Hematopoietic multipotent progenitor cell treated with erythropoietin and hydrocortisone succinate and interleukin-3 and kit ligand, for 4 days (in vitro differentiated cells): ENCODE measurements at regions not wholly inside any gene's neighbourhood (a gene's known extent, or its start where the extent isn't known, plus 50 kb on each side); places are given as distances from the start of the nearest gene placed in this dataset.
"Not testable (repeated sequence)": the region's sequence is repeated elsewhere in the genome, so short reads cannot be mapped to it uniquely, and the experiment has no call there.

Experiments used
- DNase-seq: peaks from one replicate; pipeline ENCODE4 v3.0.0-alpha.2; 2015

DNA sequence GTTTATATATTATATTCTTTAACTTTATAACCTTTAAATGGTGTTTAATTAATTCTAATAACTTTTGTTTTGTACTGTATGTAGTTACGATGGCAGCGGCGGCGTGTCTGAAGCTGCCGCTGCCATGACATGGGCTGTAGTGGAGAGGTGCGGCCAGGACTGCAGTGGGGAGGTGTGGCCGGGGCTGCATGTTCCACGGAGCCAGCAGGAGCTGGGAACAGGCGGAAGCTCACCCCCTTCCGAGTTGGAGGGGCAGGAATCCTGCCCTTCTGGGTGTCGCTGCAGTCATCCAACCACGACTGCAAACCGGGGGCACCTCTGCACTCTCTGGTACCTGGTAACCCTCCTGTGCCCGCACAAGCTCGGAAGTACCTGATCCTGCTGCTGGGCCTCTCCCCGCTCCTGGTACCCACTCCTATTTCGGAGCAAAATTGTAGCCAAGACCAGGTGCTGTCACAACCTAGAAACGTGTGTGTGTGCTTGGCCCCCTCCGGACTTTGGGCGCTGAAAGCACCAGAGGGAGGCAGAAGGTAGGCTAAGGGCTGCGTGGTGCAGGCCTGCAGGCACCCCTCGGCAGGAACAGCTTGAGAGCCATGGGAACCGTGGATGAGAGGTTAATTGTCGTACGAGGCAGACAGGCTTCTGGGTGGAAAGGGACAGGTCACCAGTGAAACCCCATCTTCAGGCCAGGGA, 1329.7 kb upstream of the SLC39A10 start:
- no peak for DNase-seq

DNA sequence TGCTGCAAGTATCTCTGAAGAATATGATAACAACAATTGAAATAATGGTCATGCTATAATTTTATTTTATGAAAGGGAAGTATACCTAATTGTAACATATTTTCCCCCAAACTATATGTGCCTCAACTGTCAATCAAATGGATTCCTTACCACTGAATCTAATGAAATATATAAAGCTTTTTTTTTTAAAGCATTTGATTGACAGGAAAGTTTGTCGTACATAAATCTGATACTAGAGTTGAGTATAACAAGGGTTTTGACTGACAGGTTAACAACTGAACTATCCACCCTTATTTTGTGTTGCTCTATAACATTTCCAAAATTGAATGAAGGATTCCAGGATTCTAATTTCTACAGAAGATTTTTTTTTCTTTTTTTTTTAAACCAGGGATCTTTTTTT, 1333.3 kb upstream of the SLC39A10 start:
- no peak for DNase-seq

DNA sequence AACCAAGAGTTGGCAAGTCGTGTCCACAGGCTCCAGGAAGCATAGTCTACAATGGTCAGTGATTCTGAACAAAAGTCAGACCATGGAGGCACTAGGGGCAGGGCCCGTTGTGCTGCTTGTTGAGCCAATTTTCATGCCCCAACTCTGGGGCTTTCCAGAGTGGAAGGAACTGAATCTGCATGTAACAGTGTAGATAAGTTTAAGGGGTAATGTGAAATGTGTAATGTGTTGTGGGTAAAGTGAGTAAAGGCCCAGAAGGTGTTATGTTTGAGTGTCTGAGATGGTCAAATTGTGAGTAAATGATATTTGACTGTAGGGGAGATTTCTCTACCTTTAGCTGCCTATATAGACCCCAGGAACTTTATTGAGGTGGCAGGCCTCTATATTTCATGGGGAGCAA, 1336.5 kb upstream of the SLC39A10 start:
- DNase-seq, result no peak

DNA sequence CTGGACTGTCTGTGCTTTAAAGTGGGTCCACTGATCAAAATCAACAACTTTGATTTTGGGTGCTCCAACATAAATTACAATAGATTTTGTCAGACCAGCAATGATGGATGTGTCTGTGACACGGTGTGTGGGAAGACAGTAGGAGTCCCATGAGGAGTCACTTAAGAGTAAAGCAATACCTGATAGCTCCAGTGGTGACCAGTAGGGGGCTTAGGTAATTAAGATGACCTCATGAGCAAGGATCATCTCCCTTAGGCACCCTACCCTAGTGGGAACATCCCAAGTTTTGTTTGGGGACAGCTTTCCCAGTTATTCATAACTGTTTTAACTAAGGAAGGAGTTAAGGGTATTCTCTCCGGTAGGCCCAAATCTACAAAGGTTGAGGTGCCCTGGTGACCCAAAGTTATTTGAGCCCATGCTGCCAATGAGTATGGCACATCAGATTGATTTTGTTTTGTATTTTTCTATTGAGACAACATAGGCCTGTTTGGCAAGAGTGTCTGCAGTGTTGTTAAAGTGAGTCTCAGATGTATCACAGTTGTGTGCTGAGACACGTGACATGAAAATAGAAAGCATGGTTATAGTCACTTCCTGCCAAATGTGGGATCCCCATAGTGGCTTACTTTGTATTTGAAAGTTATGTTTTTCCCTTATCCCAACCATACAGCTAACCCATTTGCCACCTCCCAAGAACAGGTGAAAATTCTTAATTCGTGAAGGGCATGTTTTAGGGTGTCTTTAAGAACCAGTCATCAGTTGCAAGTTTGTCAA, 1337.6 kb upstream of the SLC39A10 start:
- peak; percentile 23 for DNase-seq

DNA sequence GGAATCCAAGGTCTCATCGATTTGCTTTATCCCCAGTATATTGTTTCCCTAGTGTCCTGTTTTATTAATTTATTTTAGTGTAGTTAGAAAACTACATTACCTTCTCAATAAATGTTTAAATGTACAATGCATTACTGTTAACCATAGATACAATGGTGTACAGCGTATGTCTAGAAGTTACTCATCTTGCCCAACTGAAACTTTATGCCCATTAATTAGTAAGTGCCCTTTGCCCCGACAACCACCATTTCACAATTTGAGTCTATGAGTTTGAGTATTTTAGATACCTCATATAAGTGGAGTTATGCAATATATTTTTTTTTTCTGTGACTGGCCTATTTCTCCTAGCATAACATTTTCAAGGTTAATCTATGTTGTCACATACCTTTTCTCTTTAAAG, 1343.0 kb upstream of the SLC39A10 start:
- no peak for DNase-seq

DNA sequence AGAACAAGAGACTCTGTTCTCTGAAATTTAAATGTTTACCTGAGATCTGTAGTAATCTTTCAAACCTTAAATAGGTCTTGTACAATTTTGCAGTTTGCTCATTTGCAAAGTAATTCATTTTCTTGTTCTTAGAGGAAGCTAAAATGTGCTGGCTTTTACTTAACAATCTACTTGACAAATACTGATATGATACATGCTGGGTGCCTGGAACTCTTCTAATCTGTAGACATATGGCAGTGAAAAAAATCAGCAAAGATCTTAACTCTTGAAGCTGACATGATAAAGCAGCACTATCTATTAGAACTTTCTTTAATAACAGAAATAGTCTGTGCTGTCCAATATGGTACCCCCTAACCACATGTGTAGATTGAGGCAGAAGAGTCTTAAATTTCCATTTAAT, 1352.8 kb upstream of the SLC39A10 start:
- DNase-seq, result no peak

DNA sequence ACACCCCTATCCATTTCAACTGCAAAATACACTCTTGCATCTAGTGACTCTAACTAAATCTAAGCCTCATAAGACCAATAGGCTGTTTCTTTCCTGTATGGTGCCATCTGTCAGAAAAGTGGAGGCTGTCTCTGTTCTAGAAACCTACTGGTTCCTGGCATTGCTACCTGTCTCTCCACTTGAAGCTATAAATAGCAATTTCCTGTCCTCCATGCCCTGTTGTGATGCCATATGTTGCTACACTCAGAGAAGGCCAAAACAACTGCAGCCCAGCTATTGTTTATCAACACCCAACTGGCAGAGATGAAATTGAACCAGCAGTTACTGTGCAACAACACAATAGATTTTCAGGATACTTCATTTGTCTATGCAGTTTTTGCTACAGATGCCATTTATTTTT, 1355.1 kb upstream of the SLC39A10 start:
- no peak for DNase-seq

DNA sequence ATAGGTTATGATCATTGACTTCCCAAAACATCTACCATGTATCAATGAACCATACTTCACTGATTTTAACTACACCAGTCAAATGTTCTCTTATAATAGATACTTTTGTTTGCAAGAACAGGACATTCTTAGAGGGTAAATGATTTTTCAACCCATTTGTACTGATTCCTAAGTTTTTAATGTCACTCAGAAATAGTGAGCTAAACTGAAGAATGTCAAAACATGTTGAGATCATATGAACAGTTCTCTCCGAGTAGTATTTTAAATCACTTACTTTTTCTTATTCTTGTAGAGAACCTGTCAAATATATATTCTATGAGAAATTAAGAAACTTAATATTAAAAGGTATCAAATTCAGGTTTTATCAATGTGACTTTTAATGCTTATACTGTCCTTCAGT, 1362.9 kb upstream of the SLC39A10 start:
- DNase-seq, result no peak

DNA sequence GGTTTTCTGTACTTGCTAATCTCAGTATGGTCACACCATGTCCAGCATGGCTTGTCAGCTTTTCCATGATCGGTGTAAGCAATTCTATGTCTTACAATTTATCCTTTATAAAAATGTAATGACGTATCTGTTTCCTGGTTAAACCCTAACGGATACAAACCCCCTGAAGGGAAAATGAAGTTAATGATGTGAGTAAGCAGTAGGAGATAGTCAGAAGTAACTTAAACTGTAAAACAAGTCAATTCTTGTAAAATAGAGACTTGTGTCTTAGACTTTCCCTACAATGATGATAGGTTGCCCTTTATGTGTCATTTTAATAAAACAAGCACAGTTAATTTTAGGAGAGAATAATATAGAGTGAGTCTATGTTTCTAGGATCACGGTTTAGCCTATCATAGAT, 1365.9 kb upstream of the SLC39A10 start:
- no peak for DNase-seq

DNA sequence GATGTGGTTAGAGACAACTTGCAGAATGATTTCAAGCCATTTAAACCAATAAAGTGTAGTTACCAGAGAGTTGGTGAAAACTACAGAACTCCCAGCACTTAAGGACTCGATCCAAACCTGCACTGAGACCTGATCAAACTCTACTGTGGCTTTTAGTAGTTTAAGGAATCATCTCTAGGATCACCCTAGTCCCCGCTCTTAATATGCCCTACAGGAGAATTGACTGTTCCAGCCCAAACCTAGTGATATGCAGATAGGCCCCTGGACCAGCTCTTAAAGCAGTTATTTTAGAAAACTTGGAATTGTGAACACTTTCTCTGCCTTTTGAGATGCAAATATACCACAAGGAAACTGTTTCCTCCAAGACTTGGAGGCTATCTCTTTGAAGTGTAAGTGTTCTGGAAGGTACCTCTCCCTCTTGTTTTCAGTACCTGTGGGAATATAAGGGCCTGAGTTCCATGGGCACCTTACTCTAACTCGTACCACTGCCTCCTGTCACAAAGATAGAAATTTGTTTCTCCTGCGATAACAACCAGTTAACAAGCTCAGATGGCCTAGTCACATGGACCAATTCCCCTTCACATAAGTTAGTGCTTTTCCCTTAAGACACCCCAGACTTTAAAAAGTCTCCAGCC, 1367.2 kb upstream of the SLC39A10 start:
- no peak for DNase-seq

DNA sequence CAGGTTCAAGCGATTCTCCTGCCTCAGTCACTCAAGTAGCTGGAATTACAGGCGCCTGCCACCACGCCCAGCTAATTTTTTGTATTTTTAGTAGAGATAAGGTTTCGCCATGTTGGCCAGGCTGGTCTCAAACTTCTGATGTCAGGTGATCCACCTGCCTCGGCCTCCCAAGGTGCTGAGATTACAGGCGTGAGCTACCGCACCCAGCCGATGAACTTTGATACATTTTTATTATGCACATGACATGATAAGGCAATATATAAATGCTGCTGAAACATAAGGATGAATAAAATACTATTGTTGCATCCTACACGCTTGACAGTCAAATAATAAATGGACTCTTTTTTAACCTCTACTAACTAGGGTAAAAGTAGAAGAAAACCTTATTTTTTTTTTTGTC, 1380.4 kb upstream of the SLC39A10 start:
- not testable (repeated sequence) for DNase-seq

DNA sequence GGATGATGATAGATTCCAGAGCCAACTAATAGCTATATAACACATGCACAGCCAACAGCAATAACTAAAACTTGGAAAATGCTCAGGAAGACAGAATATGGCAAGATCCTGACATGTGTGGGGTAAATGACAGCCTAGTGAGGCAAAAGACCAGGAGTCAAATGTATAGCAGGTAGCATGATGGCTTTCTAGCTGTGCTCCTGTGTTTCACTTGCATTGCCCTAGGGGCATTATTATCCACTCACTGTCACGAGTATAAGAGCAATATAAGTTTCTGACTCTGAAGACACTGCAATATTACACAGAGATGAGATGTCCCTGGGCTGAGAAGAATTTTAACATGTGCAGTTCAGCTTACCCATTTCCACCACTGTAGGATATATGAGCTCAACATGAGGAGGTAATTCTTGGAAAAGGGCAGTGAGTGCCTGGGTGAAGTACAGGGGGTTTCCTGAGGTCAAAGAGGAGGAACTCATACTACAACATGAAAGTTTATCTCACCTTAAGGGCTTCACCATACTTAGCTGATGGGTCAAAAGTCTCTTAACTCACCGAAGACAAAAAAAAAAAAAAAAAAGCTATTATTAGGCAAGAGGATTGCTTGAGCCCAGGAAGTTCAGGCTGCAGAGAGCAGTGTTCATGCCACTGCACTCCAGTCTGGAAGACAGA, 1385.6 kb upstream of the SLC39A10 start:
- DNase-seq, result no peak

DNA sequence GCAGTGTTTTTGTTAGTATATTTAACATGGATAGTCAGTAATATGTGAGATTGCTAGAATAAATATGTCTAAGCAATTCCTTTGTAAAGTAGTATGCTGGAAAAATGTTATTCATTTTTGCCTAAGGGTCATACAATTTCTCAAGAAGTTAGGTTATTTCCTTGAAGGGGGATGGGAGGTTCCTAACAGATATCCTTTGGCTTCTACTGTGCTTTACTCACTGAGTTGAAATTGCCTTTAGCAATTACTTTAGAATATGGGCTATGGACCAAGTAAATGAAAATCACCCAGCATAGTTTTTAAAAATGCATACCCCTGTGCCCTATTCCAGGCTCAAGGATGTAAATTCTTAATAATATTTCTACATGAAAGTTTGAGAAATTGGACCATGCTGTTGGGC, 1386.4 kb upstream of the SLC39A10 start:
- DNase-seq, result no peak

DNA sequence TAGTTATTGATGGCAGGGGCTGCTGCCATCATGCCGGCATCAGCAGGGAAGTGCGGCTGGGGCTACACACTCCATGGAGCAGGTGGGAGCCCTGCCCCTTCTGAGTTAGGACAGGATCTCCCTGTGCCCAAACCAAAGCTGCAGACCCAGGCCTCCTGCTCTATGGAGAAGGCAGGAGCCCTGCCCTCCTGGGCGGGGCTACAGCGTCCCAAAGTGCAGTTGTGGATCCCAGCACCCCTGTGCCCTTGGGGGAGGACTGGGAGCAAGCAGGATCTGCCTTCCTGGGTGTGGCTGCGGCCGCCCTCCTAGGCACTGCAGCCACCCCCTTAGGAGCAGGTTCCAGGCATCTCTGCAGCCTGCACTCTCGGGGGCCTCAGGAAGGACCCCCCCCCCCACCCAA, 1392.4 kb upstream of the SLC39A10 start:
- no peak for DNase-seq

DNA sequence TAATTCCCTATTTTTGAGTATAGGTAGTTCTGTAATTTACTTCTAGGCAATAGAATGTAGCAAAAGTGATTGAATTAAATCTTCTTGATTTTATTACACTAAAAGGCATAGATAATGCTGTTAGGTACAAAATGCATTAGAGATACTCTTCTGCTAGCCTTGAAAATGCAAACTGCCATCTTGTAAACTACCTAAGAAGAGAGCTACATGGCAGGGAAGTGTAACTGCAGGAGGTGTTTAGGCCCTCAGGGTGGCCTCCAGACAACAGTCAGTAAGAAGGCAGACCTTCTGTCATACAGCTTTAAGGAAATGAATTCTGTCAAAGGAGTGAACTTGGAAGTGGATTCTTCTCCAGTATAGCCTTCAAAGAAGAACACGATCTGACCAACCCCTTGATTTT, 1396.8 kb upstream of the SLC39A10 start:
- DNase-seq, result no peak

DNA sequence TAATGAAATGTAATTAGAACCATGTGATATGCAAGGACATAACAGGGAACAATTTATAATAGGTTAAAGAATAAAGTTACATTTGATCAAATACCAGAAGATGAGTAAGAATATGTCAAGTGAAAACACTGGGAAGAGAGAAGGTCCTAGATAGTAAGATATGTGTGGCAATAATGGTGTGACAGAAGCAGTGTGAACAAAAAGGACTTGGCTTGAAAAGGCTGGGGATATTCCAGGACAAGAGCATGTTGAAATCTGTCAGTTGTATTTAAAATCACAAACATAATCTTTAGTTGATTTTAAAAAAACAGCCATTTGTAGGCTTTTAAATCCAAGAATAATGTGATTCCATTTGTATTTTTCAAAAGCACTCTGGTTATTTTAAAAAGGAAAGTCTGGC, 1399.9 kb upstream of the SLC39A10 start:
- no peak for DNase-seq

DNA sequence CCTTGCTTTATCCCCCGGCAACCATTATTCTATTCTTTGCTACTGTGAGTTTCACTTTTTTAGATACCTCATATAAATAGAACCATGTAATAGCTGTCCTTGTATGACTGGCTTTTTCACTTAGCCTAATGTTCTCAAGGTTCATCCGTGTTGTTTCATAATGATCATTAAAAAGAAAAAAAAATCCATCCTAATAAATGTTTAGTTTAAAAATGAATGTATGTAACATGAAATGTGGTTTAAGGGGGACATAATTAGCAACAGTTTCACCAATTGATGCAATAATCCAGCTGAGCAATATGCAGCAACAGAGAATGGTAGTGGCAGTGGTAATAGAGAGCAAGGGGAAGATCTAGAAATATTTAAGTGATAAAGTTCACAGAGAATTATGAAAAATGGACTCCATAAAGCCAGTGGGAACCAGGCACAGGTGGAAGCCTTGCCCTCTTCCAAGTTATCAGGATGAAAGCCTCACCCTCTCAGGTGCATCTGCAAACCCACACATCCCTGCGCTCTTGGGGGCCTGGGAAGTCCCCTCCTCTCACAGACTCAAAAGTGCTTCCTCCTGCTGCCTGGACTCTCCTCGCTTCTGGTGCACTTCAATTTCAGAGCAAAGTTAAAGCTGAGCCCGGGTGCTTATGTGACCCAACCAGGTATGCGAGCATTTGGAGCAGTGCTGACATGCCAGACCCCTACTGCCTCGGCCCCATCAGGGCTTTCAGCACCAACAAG, 1403.3 kb upstream of the SLC39A10 start:
- no peak for DNase-seq

DNA sequence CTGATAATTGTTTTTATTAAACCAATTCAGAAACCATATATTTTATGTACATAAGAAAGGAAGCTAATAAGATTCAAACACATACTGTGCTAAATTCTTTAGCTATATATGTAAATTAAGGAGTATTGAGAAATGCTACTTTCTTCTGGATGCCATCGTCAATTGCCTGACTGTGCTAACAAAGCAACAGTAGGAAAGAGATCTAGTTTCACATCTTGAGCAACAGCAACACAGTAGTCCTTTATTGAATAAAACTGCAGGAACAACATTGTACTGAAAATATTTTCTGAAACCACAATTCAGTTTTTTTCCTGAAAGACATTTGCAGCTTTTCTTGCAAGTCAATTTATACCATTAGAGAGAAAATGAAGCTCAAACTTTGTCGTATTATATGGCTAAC, 1404.9 kb upstream of the SLC39A10 start:
- no peak for DNase-seq

DNA sequence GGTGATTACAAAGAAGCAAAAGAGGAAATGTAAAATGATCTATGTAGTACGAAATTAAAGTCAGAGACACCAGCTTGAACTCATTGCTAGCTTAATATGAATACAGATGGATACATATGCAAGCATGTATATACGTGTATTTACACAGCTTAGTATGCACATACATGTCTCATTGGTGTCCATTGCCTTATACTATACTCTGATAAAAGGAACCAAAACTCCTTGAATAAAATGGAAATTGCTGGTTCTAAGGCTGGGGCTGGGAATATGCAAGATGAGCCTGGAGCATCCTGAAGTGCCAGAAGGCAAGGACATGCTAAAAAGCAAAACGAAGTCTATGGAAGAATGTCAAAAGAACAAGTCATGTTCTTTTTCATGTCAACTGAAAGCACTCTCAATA, 1424.4 kb upstream of the SLC39A10 start:
- DNase-seq, result no peak

DNA sequence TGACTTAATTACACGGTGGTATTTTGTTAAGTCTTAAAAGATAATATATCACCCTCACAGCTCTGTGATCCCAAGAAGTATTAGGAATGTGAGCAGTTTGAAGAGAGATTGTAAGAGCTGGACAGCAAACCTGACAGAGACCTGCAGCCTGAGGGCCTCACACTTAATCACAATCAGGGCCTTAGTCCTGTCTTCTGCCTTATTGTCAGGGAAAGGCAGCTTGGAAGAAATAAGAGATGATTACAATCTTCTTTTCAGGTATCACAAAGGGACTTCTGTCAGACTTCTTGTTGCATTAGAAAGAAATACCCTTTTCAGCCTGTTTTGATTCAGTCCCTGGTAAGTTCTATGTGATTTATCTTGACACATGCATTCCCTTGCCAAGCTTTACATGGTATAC, 1433.8 kb upstream of the SLC39A10 start:
- DNase-seq, result no peak

DNA sequence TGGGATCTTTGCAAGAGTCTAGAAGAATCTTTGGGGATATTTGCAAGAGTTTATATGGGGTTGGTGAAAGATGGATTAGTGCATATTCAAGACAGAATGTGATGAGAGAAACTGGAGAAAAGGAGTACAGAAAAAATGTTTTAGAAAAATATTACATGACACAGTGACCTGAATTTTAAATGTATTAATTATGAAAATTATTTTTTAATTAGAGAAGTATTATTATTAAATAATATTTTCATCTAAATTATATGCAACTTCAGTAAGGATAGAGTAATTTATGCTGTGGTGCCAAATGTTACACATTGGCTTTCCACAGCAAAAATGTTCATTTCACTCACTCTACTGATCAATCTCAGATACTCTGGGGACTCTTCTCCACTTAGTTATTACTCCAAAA, 1442.8 kb upstream of the SLC39A10 start:
- no peak for DNase-seq

DNA sequence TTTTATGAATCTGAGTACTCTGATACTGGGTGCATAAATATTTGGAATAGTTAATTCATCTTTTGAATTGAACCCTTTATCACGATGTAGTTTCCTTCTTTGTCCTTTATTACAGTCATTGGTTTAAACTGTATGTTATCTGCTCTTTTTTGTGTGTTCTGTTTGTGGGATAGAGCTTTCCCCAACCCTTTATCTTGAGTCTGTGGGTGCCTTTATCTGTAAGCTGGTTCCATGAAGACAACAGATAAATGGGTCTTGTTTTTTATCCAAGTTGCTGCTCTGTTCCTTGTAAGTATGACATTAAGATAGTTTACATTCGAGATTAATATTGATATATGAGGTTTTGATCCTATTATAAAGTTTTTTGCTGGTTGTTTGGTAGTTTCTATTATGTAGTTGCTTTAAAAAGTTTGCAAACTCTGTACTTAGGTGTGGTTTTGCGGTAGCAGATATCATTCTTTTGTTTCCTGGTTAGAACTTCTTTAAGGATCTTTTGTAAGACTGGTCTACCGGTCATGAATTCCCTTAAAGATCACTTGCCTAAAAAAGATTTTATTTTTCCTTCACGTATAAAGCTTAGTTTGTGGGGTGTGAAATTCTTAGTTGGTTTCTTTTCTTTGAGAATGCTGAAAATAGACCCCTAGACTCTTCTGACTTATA, 1451.3 kb upstream of the SLC39A10 start:
- peak; percentile 55 for DNase-seq
